IMR-90 (cell line): ENCODE measurements at regions not wholly inside any gene's neighbourhood (a gene's known extent, or its start where the extent isn't known, plus 50 kb on each side); places are given as distances from the start of the nearest gene placed in this dataset.

Source experiments
- ATAC-seq: fragments of 200-7000 bp; cut with Tn5 transposase; 2 replicates; pipeline ENCODE4 v1.9.1; 2020; ENCODE audit warnings: low read depth, mild to moderate bottlenecking, moderate library complexity
- BruUV-seq: library from RNA; stranded (reverse); fragments of 400-500 nt; replicated peaks from 2 replicates; lab custom pipeline; 2021; lab: Mats Ljungman, UMichigan
- CTCF ChIA-PET: fragments of 300-600 bp; formaldehyde crosslinking; extraction: SDS; loops from one replicate; lab custom pipeline; 2021; ENCODE audit warnings: antibody characterized with exemption; lab: Yijun Ruan, JAX
- POLR2A ChIA-PET: fragments of 300-600 bp; sonication (Branson Sonifier 250); formaldehyde crosslinking; loops from one replicate; lab custom pipeline; 2022; ENCODE audit warnings: antibody characterized with exemption; ENCODE audit not compliant: unreplicated experiment; lab: Charles Lee
- DNase-seq: peaks from one replicate; pipeline ENCODE4 v3.0.0; 2013
- H2AFZ ChIP-seq: replicated peaks from 2 replicates; pipeline ENCODE3; 2013; ENCODE audit warnings: low read length, mild to moderate bottlenecking; ENCODE audit not compliant: poor library complexity
- H2AK5ac ChIP-seq: 2 replicates; pipeline ENCODE4 v1.6.1; 2013; ENCODE audit warnings: low read depth, low read length, inconsistent platforms
- H2AK9ac ChIP-seq: replicated peaks from 2 replicates; pipeline ENCODE3; 2013; ENCODE audit warnings: mild to moderate bottlenecking, low read depth, low read length, moderate library complexity; ENCODE audit not compliant: poor library complexity
- H2BK120ac ChIP-seq: 2 replicates; pipeline ENCODE4 v1.6.1; 2013; ENCODE audit warnings: low read depth, low read length, inconsistent platforms
- H2BK15ac ChIP-seq: 3 replicates; pipeline ENCODE4 v1.6.1; 2013; ENCODE audit warnings: low read depth, low read length, inconsistent platforms
- H2BK20ac ChIP-seq: 2 replicates; pipeline ENCODE4 v1.6.1; 2013; ENCODE audit warnings: low read depth, mild to moderate bottlenecking, inconsistent platforms, low read length, moderate library complexity
- H2BK5ac ChIP-seq: 2 replicates; pipeline ENCODE4 v1.6.1; 2013; ENCODE audit warnings: mild to moderate bottlenecking, low read depth, low read length, inconsistent platforms; ENCODE audit not compliant: poor library complexity, severe bottlenecking
- H3K14ac ChIP-seq: replicated peaks from 2 replicates; pipeline ENCODE4 v1.6.1; 2013; ENCODE audit warnings: low read depth, low read length, inconsistent platforms
- H3K18ac ChIP-seq: 2 replicates; pipeline ENCODE4 v1.6.1; 2013; ENCODE audit warnings: low read depth, low read length, control low read depth
- H3K23ac ChIP-seq: 2 replicates; pipeline ENCODE4 v1.6.1; 2013; ENCODE audit warnings: low read depth, low read length, inconsistent platforms
- H3K27ac ChIP-seq: 2 replicates; pipeline ENCODE4 v1.5.1; 2013; ENCODE audit warnings: mild to moderate bottlenecking, control low read depth, low read length; ENCODE audit not compliant: insufficient read depth
- H3K27me3 ChIP-seq: 2 replicates; pipeline ENCODE4 v1.6.1; 2013; ENCODE audit warnings: low read length; ENCODE audit not compliant: control insufficient read depth, insufficient read depth
- H3K36me3 ChIP-seq: 2 replicates; pipeline ENCODE4 v1.6.1; 2013; ENCODE audit warnings: low read length, mixed read lengths; ENCODE audit not compliant: control insufficient read depth, insufficient read depth
- H3K4ac ChIP-seq: 2 replicates; pipeline ENCODE4 v1.6.1; 2013; ENCODE audit warnings: low read depth, low read length, inconsistent platforms
- H3K4me1 ChIP-seq: 2 replicates; pipeline ENCODE4 v1.6.1; 2013; ENCODE audit warnings: low read length, mixed read lengths; ENCODE audit not compliant: control insufficient read depth, insufficient read depth
- H3K4me2 ChIP-seq: 2 replicates; pipeline ENCODE4 v1.6.1; 2013; ENCODE audit warnings: low read depth, mild to moderate bottlenecking, control low read depth, low read length, moderate library complexity
- H3K4me3 ChIP-seq: 2 replicates; pipeline ENCODE4 v1.5.1; 2013; ENCODE audit warnings: low read depth, mild to moderate bottlenecking, control low read depth, low read length, moderate library complexity; ENCODE audit not compliant: insufficient read depth
- H3K56ac ChIP-seq: 2 replicates; pipeline ENCODE4 v1.6.1; 2013; ENCODE audit warnings: low read length, inconsistent platforms; ENCODE audit not compliant: insufficient read depth; ENCODE audit errors: extremely low read depth
- H3K79me1 ChIP-seq, 2 experiments: 2 replicates each; pipeline ENCODE4 v1.6.1; 2013; ENCODE audit warnings: low read length in 2 of 2, inconsistent platforms in 1 of 2, low read depth in 1 of 2
- H3K9ac ChIP-seq: 2 replicates; pipeline ENCODE4 v1.6.1; 2013; ENCODE audit warnings: low read depth, low read length, control low read depth
- H3K9me1 ChIP-seq: 2 replicates; pipeline ENCODE4 v1.6.1; 2013; ENCODE audit warnings: low read length, inconsistent platforms; ENCODE audit not compliant: insufficient read depth
- H3K9me3 ChIP-seq: 2 replicates; pipeline ENCODE4 v1.6.1; 2013; ENCODE audit warnings: low read length; ENCODE audit not compliant: control insufficient read depth, insufficient read depth
- H4K20me1 ChIP-seq: 2 replicates; pipeline ENCODE4 v1.6.1; 2013; ENCODE audit warnings: low read length, inconsistent platforms; ENCODE audit not compliant: insufficient read depth
- H4K5ac ChIP-seq: 2 replicates; pipeline ENCODE4 v1.6.1; 2013; ENCODE audit warnings: mild to moderate bottlenecking, low read depth, low read length, control low read depth
- H4K8ac ChIP-seq, 2 experiments: 2 replicates each; pipeline ENCODE4 v1.6.1; 2013; ENCODE audit warnings: low read depth in 2 of 2, low read length in 2 of 2, control low read depth in 1 of 2, inconsistent platforms in 1 of 2
- H4K91ac ChIP-seq: 2 replicates; pipeline ENCODE4 v1.6.1; 2013; ENCODE audit warnings: low read depth, low read length, inconsistent platforms; ENCODE audit not compliant: insufficient read depth
- CHD1 ChIP-seq: IDR thresholded peaks from 2 replicates; pipeline ENCODE4 v1.6.1; 2012; ENCODE audit warnings: low read depth, low read length, improper control_type of control experiment
- FOS ChIP-seq: fragments of 150-350 bp; IDR thresholded peaks from 2 replicates; pipeline ENCODE4 v1.6.1; 2016; ENCODE audit warnings: low read depth, low read length
- MAZ ChIP-seq: IDR thresholded peaks from 2 replicates; pipeline ENCODE4 v1.6.1; 2012; ENCODE audit warnings: low read depth, mild to moderate bottlenecking, low read length, improper control_type of control experiment, moderate library complexity, borderline replicate concordance
- MXI1 ChIP-seq: IDR thresholded peaks from 2 replicates; pipeline ENCODE4 v1.6.1; 2012; ENCODE audit warnings: low read depth, mild to moderate bottlenecking, low read length, moderate library complexity, borderline replicate concordance
- NFE2L2 ChIP-seq: fragments of 150-350 bp; IDR thresholded peaks from 2 replicates; pipeline ENCODE4 v1.6.1; 2016; ENCODE audit warnings: low read depth, mild to moderate bottlenecking, low read length
- SMC3 ChIP-seq: fragments of 150-350 bp; IDR thresholded peaks from 2 replicates; pipeline ENCODE4 v1.6.1; 2016; ENCODE audit warnings: low read depth, mild to moderate bottlenecking, antibody characterized with exemption, low read length, moderate library complexity
- WGBS, 2 experiments: methylation state at CpG; one replicate each; pipeline versions ENCODE4 v1.1.5 to v1.1.7; 2013; ENCODE audit warnings: missing lambda C conversion rate in 2 of 2; ENCODE audit not compliant: insufficient read length in 1 of 2; ENCODE audit errors: extremely low coverage in 2 of 2; 5-methylcytosine and 5-hydroxymethylcytosine counted together
- dilution Hi-C: fragments of 300-500 bp; cut with HindIII; formaldehyde crosslinking; loops from one replicate; pipeline ENCODE4 v1.14.3; 2018; ENCODE audit warnings: low sequenced_read_pairs; ENCODE audit not compliant: unreplicated experiment
- in situ Hi-C: fragments of 300-500 bp; cut with MboI; formaldehyde crosslinking; loops from 3 replicates; pipeline ENCODE4 v1.14.3; 2019; ENCODE audit warnings: low sequenced_read_pairs, inconsistent platforms, mixed read lengths
- intact Hi-C: fragments of 100-400 bp; cut with micrococcal nuclease; formaldehyde crosslinking; loops from 2 replicates; pipeline ENCODE4 v1.10.0; 2022
- TF ChIP-seq, protein P1 (sequence below): conservative IDR thresholded peaks from 2 replicates; pipeline ENCODE4 v1.5.1; 2012; ENCODE audit warnings: mild to moderate bottlenecking, low read depth, low read length, improper control_type of control experiment
- TF ChIP-seq, protein P2 (sequence below): fragments of 150-350 bp; IDR thresholded peaks from 2 replicates; pipeline ENCODE4 v1.6.1; 2017; ENCODE audit warnings: mild to moderate bottlenecking, antibody characterized with exemption, low read length, low read depth

DNA sequence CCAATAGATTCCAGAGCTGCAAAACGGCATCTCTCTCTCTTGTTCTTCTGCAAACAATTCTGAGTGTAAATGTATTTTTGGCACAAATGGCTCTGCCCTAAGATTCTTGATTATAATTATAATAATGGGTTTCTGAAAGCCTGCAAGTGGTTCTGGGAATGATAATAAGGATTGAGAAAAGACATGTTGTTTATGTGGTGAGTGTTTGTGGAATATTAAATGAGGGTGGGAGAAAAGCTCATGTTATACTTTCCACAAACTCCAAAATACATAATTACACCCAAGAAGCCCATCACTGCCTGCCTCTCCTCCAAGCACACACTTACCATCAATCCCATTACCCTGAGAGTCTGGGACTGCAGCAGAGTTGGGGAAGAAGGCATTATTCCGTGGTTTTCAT, 460.0 kb upstream of the BRINP1 start:
- Histone ChIP-seq H3K27me3 (no peaks in the 10 kb centered on the region), H3K79me1 (no peaks in the 10 kb centered on the region), H3K9ac (no peak overlapping the region), H4K20me1 (no peaks in the 10 kb centered on the region), H2BK120ac (no peak overlapping the region), H2BK5ac (no peak overlapping the region), H3K56ac (no peak overlapping the region), H2AK9ac (no peak overlapping the region), H3K4me3 (no peak overlapping the region), H3K18ac (no peak overlapping the region), H3K4me1 (no peaks in the 10 kb centered on the region), H3K23ac (no peak overlapping the region), H3K4me2 (no peak overlapping the region), H3K14ac (no peak overlapping the region), H4K8ac (no peak overlapping the region), H3K36me3 (no peaks in the 10 kb centered on the region), H2BK15ac (no peak overlapping the region), H3K9me1 (no peaks in the 10 kb centered on the region), H2AFZ (no peak overlapping the region), H2BK20ac (no peak overlapping the region), H3K27ac (no peak overlapping the region), H3K4ac (no peak overlapping the region), H4K91ac (no peak overlapping the region), H2AK5ac (no peak overlapping the region), H4K5ac (no peak overlapping the region), H3K9me3 (0 out of 2 replicates have a peak, but pooled peaks cover 3% of the 10 kb centered on the region)
- dilution Hi-C loops (no loop called here), intact Hi-C loops (no loop called here), in situ Hi-C loops (no loop called here)
- ChIA-PET CTCF (no interaction called here), POLR2A (no interaction called here)
- TF ChIP-seq NFE2L2 (no peak), MAZ (no peak), CHD1 (no peak), SMC3 (no peak), MXI1 (no peak), FOS (no peak)
- TF ChIP-seq, protein P1, sequence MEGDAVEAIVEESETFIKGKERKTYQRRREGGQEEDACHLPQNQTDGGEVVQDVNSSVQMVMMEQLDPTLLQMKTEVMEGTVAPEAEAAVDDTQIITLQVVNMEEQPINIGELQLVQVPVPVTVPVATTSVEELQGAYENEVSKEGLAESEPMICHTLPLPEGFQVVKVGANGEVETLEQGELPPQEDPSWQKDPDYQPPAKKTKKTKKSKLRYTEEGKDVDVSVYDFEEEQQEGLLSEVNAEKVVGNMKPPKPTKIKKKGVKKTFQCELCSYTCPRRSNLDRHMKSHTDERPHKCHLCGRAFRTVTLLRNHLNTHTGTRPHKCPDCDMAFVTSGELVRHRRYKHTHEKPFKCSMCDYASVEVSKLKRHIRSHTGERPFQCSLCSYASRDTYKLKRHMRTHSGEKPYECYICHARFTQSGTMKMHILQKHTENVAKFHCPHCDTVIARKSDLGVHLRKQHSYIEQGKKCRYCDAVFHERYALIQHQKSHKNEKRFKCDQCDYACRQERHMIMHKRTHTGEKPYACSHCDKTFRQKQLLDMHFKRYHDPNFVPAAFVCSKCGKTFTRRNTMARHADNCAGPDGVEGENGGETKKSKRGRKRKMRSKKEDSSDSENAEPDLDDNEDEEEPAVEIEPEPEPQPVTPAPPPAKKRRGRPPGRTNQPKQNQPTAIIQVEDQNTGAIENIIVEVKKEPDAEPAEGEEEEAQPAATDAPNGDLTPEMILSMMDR: no peak
- TF ChIP-seq, protein P2, sequence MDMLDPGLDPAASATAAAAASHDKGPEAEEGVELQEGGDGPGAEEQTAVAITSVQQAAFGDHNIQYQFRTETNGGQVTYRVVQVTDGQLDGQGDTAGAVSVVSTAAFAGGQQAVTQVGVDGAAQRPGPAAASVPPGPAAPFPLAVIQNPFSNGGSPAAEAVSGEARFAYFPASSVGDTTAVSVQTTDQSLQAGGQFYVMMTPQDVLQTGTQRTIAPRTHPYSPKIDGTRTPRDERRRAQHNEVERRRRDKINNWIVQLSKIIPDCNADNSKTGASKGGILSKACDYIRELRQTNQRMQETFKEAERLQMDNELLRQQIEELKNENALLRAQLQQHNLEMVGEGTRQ: no peak
- DNase-seq (no peak), ATAC-seq (no peak)
- no CpG with 5 or more reads among the region's 2 CpGs for WGBS, 2 experiments
- BruUV-seq: no TSS peak
